Esophagus squamous epithelium (tissue), 5 donors: ENCODE measurements at regions not wholly inside any gene's neighbourhood (a gene's known extent, or its start where the extent isn't known, plus 50 kb on each side); places are given as distances from the start of the nearest gene placed in this dataset.

Source experiments
- DNase-seq: peaks from one replicate; lab custom pipeline; 2025; lab: John Stamatoyannopoulos, UW
- H3K27ac ChIP-seq, 4 donors: fragments of 200-600 bp; sonication (generic); one replicate each; pipeline ENCODE4 v1.5.1; 2016 to 2019; ENCODE audit warnings: mild to moderate bottlenecking in 1 of 4
- H3K27me3 ChIP-seq, 4 donors: fragments of 200-600 bp; sonication (generic); 1 replicate in 3 of 4; 2 replicates in 1 of 4; pipeline versions ENCODE4 v1.5.1 to v1.6.0; 2017 to 2021; ENCODE audit warnings: antibody characterized with exemption in 1 of 4
- H3K36me3 ChIP-seq, 3 donors: fragments of 200-600 bp; sonication (generic); one replicate each; pipeline ENCODE4 v1.5.1; 2016 to 2019
- H3K4me1 ChIP-seq, 3 donors: fragments of 200-600 bp; sonication (generic); one replicate each; pipeline ENCODE4 v1.5.1; 2017 to 2019
- H3K4me3 ChIP-seq, 4 donors: fragments of 200-600 bp; sonication (generic); 1 replicate in 3 of 4; 2 replicates in 1 of 4; pipeline ENCODE4 v1.5.1; 2016 to 2019; ENCODE audit warnings: mild to moderate bottlenecking in 2 of 4, moderate library complexity in 1 of 4
- H3K9me3 ChIP-seq, 3 donors: fragments of 200-600 bp; sonication (generic); one replicate each; pipeline ENCODE4 v1.5.1; 2016 to 2019
- CTCF ChIP-seq, 6 experiments: fragments of 450-650 bp in 4 of 6; fragments of 200-600 bp in 2 of 6; sonication (generic) in 2 of 6; IDR thresholded peaks; one replicate each; pipeline ENCODE4 v1.5.1; 2016 to 2019; ENCODE audit warnings: antibody characterized with exemption in 6 of 6, mild to moderate bottlenecking in 4 of 6, moderate library complexity in 4 of 6
- POLR2A ChIP-seq, 4 donors: fragments of 450-650 bp; IDR thresholded peaks; one replicate each; pipeline ENCODE4 v1.6.1; 2017; ENCODE audit warnings: antibody characterized with exemption in 4 of 4, mild to moderate bottlenecking in 4 of 4, moderate library complexity in 3 of 4
- WGBS, 2 donors: methylation state at CpG; one replicate each; pipeline ENCODE4 v1.1.5; 2018; 5-methylcytosine and 5-hydroxymethylcytosine counted together
- intact Hi-C: fragments of 100-400 bp; cut with DNase I; formaldehyde crosslinking; loops from one replicate; pipeline ENCODE4 v1.15.0; 2022
- donor health status: DM: yes; HTN: yes; CAD: no.

DNA sequence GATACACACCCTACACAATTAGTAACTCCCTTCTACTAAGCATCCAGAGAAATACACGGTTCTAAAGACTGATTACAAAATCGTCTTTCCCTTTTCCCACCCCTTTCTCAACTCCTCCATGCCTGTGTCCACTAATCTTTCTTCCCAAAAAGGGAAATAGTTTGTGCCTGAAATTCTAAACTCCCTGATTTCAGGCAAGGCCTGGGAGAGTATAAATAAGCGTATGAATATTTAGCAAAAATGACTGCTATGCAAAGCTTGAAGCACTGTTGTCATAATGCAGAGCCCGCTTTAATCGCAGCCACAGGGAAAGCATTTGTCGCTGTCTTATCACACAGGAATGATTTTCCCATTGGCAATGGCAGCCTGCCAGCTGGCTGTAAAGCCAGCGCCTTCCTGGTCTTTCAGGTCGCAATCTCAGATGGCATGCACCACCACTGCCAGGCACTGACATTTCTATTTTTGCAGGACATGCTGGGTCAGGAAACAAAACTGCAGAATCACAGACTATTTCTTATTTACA is 142.9 kb upstream of the PCGF5 start:
- 32 to 39% methylated on average over 8 of the region's 8 CpGs for WGBS, 2 donors
- no peak for TF ChIP-seq POLR2A (IDR thresholded peaks at IDR 0.05)
- TF ChIP-seq CTCF (IDR thresholded peaks at IDR 0.05) = no peak

GRCh38 chr10:91080776-91081175 is 139.7 kb upstream of the PCGF5 start:
- TF ChIP-seq CTCF (IDR thresholded peaks at IDR 0.05) = no peak
- no peak for TF ChIP-seq POLR2A (IDR thresholded peaks at IDR 0.05)
- intact Hi-C loops = no loop called here
- no peak for DNase-seq
- no peaks in the 10 kb centered on the region for H3K9me3 ChIP-seq
- peaks cover 0 to 21% (median 0%) of the 10 kb centered on the region in 3 donors for H3K4me1 ChIP-seq
- no peak overlapping the region for H3K4me3 ChIP-seq
- no peaks in the 10 kb centered on the region for H3K36me3 ChIP-seq
- WGBS, 2 donors = 71 to 88% methylated on average over 1 of the region's 1 CpG
- no peak overlapping the region for H3K27ac ChIP-seq
- peaks cover 0 to 18% (median 0%) of the 10 kb centered on the region in 4 donors for H3K27me3 ChIP-seq

More for the DNA sequence above, 142.9 kb upstream of the PCGF5 start:
- DNase-seq = no peak
- H3K27me3 ChIP-seq = peaks cover 0 to 18% (median 0%) of the 10 kb centered on the region in 4 donors
- intact Hi-C loops = no loop called here
- H3K4me1 ChIP-seq = peaks cover 0 to 21% (median 0%) of the 10 kb centered on the region in 3 donors
- H3K36me3 ChIP-seq = no peaks in the 10 kb centered on the region
- peak overlapping the region; percentile 8 to 68 (median 48) for H3K27ac ChIP-seq
- no peak overlapping the region for H3K4me3 ChIP-seq
- H3K9me3 ChIP-seq = no peaks in the 10 kb centered on the region

- TF ChIP-seq POLR2A (IDR thresholded peaks at IDR 0.05) = no peak
- TF ChIP-seq CTCF (IDR thresholded peaks at IDR 0.05) = no peak
- 77 to 82% methylated on average over 7 of the region's 7 CpGs for WGBS, 2 donors
- DNase-seq = no peak
- Histone ChIP-seq H3K27me3 (peaks cover 0 to 8% (median 0%) of the 10 kb centered on the region in 4 donors), H3K27ac (no peak overlapping the region), H3K9me3 (no peaks in the 10 kb centered on the region), H3K4me1 (peaks cover 0 to 13% (median 0%) of the 10 kb centered on the region in 3 donors), H3K4me3 (no peak overlapping the region), H3K36me3 (no peaks in the 10 kb centered on the region)
- intact Hi-C loops = no loop called here
Observed at GRCh38 chr10:91082447-91082846, 138.0 kb upstream of the PCGF5 start.

DNA sequence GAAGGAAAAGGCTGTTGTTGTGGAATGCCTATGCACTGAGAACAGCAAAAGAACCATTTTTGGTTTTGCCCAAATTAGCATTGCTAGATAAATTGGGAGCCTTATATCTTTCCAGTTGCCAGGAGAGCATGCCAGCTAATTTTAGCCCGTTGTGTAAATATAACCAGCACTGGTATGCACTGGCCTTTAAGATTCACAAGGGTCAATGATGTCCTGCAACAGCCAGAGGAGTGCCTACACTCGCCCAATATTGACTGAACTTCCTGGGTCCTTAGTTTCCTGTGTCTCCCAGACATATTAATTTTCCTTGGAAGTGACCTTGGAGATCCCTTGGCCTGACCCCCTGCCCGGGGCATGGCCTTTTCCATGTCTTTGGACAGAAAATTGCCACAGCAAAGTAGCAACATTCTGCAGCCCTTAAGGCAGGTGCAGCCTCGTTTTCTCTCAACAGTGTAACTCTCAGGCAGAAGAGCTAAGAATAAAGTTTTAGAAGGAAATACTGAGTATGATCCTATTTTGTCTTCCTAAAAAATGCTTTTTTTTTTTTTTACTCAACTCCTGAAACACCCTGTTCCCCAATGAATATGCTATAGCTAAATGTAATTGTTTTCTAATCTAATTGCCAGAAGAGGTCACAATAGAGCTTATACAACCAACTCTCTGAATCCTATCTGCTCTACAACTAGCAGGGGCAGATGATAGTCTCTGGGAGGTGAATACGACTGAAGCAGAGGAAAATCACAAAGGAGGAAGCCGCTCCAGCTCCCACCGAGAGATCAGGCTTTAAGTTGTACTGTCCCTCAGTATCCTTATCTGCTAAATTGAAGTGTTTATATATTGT is 131.9 kb upstream of the PCGF5 start:
- intact Hi-C loops = no loop called here

More for the DNA sequence above, 131.9 kb upstream of the PCGF5 start:
- H3K36me3 ChIP-seq = no peaks in the 10 kb centered on the region
- H3K9me3 ChIP-seq = peaks cover 0 to 8% (median 0%) of the 10 kb centered on the region in 3 donors
- H3K27me3 ChIP-seq = peaks cover 0 to 7% (median 0%) of the 10 kb centered on the region in 4 donors
- TF ChIP-seq CTCF (IDR thresholded peaks at IDR 0.05) (no peak), POLR2A (IDR thresholded peaks at IDR 0.05) (no peak)
- DNase-seq = no peak
- H3K4me3 ChIP-seq = no peak overlapping the region
- 43 to 52% methylated on average over 7 of the region's 7 CpGs for WGBS, 2 donors
- H3K27ac ChIP-seq = no peak overlapping the region
- H3K4me1 ChIP-seq = no peaks in the 10 kb centered on the region
